Keratinocyte (primary cell): ENCODE measurements at regions not wholly inside any gene's neighbourhood (a gene's known extent, or its start where the extent isn't known, plus 50 kb on each side); places are given as distances from the start of the nearest gene placed in this dataset.
"Not testable (repeated sequence)": the region's sequence is repeated elsewhere in the genome, so short reads cannot be mapped to it uniquely, and the experiment has no call there.

Experiments used
- EZH2 ChIP-seq: IDR thresholded peaks from one replicate; pipeline ENCODE4 v1.6.1; 2012; ENCODE audit warnings: inconsistent platforms, mild to moderate bottlenecking, low read length, moderate library complexity
- TF ChIP-seq, protein P1 (sequence below), 3 experiments: IDR thresholded peaks in 1 of 3; conservative IDR thresholded peaks in 1 of 3; optimal IDR thresholded peaks in 1 of 3; 2 replicates in 2 of 3; 3 replicates in 1 of 3; pipeline versions ENCODE3 to v1.5.1; 2011; ENCODE audit warnings: low read length in 3 of 3, mild to moderate bottlenecking in 3 of 3, moderate library complexity in 2 of 3, control low read depth in 1 of 3, inconsistent platforms in 1 of 3; ENCODE audit not compliant: insufficient read depth in 2 of 3; ENCODE audit errors: extremely low read depth in 1 of 3

DNA sequence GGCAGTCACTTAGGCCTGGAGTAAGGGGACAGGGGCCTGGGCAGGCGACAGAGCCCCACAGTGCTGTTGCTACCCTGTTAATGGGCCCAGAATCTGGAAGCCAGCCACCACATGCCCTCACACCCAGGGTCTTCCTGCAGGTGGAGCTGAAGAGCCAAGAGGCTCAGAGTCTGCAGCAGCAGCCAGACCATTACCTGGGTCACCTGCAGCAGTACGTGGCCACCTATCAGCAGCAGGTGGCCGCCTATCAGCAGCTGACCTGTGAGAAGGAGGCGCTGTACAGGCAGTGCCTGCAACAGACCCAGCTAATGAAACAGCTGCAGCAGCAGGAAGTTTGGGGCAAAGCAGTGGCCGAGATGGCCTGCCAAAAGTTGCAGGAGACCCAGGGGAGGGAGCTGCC, 104.2 kb upstream of the FAN1 start:
- TF ChIP-seq, protein P1, sequence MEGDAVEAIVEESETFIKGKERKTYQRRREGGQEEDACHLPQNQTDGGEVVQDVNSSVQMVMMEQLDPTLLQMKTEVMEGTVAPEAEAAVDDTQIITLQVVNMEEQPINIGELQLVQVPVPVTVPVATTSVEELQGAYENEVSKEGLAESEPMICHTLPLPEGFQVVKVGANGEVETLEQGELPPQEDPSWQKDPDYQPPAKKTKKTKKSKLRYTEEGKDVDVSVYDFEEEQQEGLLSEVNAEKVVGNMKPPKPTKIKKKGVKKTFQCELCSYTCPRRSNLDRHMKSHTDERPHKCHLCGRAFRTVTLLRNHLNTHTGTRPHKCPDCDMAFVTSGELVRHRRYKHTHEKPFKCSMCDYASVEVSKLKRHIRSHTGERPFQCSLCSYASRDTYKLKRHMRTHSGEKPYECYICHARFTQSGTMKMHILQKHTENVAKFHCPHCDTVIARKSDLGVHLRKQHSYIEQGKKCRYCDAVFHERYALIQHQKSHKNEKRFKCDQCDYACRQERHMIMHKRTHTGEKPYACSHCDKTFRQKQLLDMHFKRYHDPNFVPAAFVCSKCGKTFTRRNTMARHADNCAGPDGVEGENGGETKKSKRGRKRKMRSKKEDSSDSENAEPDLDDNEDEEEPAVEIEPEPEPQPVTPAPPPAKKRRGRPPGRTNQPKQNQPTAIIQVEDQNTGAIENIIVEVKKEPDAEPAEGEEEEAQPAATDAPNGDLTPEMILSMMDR (optimal IDR thresholded peaks at IDR 0.05 in 1 of 3, IDR thresholded peaks at IDR 0.05 in 1 of 3, conservative IDR thresholded peaks at IDR 0.05 in 1 of 3; ENCODE audit: extremely low read depth in 1 of 3, insufficient read depth in 2 of 3, low read length in 3 of 3), result peak in 2 of 3 experiments; percentile 3 to 41
- TF ChIP-seq EZH2, result not testable (repeated sequence)
